Stimulated activated CD8-positive, alpha-beta memory T cell treated with anti-CD3 and anti-CD28 coated beads, Interleukin-4, amount 100 ng/mL, for 48 hours (primary cell): ENCODE measurements at regions not wholly inside any gene's neighbourhood (a gene's known extent, or its start where the extent isn't known, plus 50 kb on each side); places are given as distances from the start of the nearest gene placed in this dataset.

Source experiments
- DNase-seq: peaks from one replicate; pipeline ENCODE4 v3.0.0-alpha.2; 2020

DNA sequence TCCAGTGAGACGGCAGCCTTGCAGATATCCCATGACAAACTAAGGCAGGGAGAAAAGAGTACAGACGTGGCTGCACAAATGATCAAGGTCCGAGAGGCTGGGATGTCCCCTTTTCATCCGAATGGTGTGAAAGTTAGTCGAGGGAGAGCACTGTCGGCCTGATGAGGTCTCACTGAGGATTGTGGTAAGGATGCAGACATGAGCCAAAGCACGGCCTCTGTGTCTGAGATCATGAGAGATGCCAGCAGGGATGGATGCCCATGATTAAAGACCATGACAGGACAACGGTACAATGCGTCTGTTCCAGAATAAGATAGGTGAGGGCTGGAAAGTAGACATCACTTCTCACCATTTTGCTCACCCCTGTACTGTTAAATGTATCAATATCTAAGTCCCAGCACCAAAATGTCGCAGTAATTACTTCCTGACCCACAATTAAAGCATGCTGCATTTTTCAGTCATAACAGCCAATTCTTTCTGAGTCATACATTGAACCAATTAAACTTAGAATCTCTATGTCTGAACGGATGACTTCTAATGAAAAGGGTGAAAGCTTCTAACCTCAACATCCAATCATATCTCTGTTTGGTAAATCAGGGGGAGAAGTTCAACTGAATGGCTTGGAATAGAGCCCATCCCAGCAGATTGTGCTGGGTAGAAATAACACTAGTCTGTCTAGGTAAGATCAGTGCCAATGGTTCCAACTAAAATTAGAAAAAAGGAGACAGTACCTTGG lies 249.6 kb upstream of the SOX5 start:
- no peak for DNase-seq

DNA sequence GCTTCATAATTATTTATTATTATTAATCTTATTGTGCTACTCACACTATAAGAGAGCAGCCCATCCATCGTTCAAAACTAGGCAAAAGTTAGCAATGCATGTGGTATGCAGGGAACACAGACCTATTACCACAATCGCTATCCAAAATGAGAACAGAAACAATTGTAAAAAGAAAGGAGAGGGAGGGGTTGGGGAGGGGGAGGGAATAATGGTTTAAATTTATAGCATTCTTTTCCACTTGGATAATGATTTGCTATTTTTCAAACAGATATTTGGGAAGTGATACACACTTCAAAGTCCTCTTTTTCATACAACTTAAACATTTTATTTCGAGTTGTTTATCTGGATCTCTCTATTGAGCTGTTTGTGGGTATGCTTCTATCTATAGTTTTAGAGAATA lies 248.6 kb upstream of the SOX5 start:
- no peak for DNase-seq

DNA sequence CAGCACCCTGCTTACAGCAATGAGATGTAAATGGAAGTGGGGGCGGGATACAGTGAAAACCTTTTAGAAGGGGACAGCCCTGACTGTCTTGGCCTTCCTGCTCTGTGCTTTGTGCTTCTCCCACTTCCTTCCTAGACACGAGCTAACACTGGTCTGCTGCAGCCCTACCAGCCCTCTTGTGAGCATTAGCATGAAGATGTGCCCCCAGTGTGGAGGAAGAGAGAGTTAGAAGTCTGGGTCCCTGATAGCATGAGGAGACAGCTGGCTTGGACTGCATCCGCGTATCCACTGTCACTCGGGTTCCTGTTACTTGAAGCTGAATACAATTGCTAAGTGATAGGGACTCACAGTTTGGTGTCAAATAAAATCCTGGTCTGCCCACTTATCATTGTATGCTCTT lies 248.1 kb upstream of the SOX5 start:
- DNase-seq, result no peak

DNA sequence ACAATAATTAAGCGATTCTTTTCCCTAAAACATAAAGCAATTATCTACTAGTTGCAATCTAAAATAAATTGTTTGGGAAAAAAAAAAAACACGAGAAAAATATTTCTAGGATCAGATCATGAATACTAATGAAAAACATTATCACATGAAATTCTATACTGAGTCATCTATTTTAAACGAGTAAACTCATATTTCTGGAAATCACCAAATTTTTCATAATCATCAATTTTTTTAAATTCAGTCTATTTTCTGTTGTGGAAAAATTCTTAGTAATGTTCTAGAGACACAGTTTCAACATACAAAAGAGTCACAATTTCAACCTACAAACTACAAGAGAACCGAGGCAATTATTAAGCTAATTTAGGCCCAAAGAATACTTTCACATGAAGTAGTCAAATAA lies 245.6 kb upstream of the SOX5 start:
- no peak for DNase-seq

DNA sequence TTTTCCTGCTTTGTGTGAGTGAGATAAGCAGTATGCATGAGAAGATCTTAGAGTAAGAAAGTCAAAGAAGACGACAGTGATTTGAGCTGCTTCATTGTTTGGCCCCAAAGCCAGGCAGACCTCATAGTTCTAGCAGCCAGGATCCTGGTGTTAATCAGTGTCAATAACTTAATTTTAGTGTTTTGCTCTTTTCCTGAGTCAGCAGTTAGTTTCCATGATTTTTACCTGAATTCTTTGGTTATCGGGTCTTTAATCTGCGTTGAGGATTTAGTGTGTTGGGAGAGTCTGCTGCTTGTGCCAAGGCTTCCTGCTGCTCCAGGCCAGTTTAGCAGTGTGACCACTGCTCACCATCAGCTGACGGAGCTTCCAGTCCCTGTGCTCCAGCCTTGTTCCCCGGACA lies 241.6 kb upstream of the SOX5 start:
- no peak for DNase-seq

DNA sequence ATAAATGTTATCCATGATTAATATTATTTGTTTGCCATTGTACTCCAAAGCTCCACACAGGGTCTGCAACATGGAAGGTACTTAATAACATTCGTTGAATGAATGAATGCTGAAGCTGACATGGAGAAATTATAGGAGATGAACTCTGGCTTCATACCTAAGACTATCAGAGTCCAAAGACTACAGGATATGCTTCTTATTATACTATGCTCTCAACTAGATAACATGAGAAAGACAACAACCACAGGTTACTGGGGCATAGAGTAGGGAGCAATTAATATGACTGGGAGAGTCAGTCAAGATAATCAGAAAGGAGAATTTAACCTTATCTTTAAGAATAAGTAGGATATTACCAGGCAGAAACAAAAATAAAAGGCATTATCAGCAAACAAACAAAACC lies 236.3 kb upstream of the SOX5 start:
- no peak for DNase-seq

DNA sequence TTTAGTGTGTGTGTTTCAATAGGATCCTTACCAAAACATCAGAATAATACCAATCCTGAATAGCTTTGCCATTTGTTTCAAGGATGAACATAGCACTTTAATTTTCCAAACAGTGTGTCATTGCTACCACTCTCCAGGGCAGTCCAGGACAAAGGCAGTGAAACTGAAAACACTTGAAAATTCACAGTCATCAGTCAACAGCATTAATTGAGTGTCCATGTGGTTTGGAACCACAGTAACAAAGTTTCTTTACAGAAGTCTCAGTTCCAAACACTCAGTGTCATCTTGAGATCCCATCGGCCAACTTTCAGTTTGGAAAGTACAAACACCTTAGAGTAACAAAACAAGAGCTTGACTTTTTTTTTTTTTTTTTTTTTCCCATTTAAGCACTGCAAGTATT lies 228.4 kb upstream of the SOX5 start:
- no peak for DNase-seq

DNA sequence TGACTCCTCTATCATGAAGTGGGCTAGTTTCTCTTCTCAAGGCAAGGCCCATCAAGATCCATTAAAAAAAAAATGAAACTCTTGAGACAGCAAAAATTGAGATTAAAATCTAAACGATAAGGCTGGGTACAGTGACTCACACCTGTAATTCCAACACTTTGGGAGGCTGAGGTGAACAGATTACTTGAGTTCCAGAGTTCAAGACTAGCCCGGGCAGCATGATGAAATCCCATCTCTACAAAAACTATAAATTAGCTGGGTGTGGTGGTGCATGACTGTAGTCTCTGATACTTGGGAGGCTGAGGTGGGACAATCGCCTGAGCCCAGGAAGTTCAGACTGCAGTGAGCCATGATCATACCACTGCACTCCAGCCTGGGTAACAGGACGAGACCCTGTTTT lies 226.5 kb upstream of the SOX5 start:
- no peak for DNase-seq

DNA sequence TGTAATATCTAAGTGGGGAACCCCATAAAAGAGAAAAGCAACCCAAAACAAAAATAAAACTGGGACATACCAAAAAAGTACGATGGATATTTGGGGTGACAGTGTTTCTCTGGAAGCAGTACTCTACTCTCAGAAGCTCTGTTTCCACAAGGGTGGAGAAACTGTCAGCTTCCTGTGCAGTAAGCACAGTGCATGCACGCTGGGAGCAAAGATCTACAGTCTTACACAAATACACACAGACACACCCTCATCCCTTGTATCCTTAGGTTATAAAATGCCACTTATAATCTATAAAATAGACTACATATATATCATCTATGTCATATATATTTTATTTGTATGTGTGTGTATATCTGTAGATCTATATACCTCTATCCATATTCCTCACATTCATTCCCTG lies 225.8 kb upstream of the SOX5 start:
- DNase-seq, result no peak

DNA sequence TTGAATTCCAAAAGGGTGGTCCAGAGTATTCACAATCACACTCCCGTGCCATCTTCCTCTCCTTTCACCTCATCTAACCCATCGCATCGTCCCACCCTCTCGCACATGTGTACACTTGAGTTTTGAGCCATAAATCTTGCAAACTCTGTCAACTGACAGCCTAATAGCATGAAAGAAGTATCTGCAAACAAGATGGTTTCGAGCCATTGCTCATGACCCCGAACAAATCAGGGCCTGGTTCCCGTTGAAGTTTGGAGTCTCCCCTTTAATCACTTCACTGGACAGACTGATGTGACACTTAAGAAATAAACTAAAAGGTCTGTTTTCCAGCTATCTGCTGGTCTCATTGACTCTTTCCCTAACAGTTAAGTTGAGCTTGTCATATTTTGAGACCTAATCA lies 223.6 kb upstream of the SOX5 start:
- DNase-seq, result no peak

DNA sequence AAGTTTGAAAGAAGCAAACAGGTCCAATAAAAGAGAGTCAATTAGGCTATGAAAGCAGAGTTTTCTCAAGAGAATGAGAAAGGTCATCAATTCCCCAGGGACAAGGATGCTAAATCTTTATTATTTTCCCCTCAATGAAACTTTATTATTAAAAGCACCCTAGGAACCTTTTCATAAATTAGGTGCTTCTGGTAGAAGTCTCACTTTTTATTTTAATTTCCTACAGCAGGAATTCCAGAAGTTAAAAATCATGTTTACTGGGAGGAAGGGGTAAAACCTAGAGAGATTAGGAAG lies 223.2 kb upstream of the SOX5 start:
- no peak for DNase-seq

DNA sequence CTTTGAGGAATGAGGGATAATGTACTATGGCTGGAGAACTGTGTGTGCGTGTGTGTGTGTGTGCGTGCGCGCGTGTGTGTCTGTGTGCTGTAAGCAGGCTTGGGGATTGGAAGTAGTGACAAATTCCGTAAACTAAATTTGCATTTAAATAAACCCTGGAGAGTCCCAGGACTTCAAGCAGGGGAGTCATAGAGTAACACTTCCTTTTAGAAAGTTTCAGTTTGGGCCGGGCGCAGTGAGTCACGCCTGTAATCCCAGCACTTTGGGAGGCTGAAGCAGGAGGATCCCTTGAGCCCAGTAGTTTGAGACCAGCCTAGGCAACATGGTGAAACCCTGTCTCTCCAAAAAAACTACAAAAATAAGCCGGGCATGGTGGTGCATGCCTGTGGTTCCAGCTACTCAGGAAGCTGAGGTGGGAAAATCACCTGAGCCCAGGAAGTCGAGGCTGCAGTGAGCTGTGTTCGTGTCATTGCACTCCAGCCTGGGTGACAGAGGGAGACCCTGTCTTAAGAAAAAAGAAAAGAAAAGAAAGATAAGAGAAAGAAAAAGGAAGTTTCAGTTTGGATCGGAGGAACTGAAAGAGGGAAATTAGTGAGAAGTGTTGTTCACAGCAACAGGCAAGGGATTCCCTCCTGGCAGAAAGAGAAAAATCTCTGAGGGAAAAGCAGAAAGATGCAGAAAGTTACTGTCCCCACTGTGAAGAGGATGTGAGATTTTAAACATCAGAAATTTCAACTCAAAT lies 222.7 kb upstream of the SOX5 start:
- no peak for DNase-seq

DNA sequence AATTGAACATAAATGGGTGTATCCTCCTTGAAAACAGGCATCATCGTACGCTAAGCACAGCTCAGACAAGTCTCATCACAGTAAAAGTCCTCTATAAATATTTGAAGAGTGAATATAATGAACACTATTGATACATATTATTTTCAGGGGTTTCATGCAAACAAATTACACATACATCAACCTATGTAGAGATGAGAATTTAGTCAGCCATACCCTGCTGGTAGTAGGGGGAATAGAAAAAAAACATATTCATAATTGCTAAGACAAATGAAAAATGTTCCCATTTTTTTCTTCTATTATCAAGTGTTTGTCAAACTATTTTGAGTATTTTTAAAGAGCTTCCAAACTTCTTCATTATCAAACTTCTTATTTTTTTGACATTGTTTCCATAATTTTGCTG lies 205.6 kb upstream of the SOX5 start:
- no peak for DNase-seq

DNA sequence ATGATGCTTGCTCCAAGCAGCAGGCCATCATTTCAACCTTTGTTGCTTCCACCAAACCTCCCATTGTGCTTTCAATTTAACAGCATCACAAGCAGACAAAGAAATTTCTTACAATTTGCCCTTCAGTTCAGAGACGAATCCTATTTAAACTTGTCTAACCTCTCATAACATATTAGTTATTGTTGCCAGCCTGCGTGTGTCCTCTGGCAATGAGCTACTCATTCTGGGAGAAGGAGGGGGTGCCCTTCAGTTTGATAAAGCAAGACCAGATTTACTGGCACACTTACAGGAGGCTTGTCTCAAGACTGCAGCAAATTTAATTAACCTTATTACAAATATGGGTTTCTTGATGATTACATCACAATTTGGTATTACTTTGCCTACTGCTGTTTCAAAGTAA lies 203.6 kb upstream of the SOX5 start:
- DNase-seq, result no peak

DNA sequence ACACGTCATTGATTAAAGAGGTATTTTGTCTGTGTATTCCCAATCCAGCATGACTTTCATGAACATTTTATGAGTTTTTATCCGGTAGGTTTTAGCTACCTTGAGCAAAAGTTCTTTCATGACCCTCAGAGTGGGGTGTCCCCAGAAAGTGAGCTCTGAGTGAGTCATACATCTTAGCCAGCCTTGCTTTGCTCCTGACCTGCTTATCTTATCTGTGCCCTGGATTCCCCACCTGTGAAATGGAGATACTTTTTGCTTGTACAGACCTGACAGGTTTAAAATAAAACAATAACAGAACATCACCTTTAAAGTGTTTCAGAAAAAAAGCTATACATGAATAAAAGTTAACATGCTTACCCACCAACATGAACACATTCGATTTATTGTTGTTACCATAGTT lies 202.8 kb upstream of the SOX5 start:
- no peak for DNase-seq

DNA sequence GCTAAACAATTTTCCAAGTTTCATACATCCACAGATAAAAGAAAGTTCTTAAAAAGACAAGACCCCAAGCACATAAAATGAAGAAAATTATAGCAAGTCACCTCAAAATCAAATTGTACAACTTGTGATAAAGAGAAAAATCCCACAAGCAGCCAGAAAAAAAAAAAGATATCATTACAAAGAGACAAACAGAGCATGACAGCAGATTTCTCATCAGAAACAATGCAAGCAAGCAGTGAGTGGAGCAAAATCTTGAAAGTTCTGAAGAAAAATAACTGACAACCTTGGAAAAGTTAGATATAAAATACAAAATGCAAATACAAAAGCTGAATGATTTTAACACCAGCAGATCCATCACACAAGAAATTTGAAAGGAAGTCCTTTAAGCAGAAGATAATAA lies 194.5 kb upstream of the SOX5 start:
- DNase-seq, result no peak

DNA sequence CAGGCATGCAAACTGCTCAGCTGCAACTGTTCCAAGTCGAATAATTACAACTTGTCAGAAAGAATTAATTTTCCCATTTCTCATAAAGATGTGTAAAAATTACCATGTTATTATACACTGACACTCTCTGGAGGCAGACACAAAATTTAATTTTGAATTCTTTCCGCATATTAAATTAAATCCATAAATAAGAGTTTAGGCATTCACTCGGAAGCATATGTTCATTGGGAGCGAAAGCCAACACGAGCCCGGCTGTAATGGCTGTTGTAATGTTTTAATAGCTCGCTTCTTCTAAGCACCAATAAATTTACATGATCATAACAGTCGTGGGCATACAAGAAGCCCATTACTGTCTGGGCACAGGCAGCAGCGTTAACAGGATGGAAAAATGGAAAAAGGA lies 189.6 kb upstream of the SOX5 start:
- no peak for DNase-seq

DNA sequence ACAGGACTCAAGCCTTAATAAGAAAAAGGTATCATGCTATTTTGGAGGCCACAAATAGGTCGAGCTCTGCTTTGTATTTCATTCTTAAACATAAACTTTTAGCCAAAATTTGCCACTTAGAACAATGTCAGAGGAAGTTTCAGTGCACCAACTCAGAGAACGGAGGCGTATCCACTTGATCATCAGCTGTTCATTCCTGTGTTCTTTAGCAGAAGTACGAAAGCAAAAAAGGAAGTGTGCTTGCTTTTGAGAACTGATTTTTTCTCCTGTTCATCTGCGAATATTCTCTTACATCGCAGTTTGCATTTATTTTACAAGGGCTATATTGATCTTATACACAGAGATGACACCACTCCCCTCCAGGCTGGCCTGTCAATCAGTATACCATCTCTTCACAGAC lies 188.6 kb upstream of the SOX5 start:
- no peak for DNase-seq

DNA sequence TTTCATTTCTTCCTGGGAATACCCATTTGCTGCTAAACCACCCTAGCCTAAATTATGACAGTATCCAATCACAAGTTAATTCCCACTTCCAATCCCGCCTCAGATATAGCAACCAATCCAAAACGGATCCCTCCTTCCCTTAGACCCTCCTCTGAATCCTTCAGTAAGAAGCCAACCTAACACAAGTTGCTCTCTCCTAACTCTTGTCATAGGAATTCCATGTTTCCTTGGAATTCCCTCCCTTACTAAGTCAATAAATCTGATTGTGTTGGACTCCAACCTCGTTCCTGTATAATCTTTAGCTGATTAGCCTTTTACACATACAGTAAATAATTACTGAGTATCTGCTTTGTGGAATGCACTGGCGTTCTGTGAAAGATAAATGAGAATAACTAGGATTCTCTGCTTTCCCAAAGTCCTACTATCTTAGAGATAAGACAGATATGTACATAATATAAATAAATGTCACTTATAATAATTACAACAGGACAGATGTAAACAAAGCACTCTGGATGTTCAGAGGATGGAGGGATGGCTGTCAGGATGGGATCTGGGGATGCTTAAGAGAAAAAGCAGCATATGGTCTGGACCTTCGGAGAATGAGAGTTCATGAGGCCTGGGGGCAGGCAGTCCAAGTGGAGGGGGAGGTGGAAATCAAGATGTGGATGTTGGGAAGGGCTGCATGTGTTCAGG lies 185.8 kb upstream of the SOX5 start:
- DNase-seq, result no peak

DNA sequence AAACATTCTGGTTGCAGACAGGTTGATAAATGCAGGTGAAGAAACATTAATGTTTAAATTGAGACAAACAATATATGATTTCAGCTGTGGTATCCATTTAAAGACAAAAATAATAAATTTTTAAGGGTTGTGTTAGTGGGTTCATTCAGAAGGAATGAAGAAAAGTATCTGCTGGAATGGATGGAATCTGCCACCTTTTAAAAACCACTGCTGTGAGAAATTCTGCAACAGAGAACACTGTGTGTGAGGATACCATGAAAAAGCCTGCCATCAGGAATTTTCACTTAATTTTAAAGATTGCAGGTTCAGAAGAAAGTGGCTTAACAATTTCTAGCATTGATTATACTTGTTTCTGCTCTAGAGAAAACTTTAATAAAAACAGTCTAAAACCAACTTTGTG lies 184.6 kb upstream of the SOX5 start:
- DNase-seq, result no peak

DNA sequence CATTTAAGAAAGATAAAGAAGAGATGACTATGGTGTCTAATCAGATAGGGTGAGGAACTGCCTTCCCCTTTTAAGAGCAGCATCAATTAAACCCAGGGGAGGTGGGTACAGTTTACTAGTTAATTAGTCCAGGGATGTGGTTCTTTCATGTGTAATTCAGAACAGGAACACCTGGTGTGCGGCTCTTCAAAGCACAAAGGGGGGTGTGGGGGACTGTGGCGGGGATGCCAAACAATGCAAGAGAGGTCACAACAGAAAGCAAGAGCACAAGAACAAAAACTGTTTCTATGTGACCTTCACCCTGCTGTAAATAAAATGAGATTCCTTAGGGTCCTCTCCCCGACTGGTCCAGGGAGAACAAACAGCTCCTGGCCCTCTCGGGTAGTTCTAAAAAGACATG lies 183.9 kb upstream of the SOX5 start:
- DNase-seq, result no peak

DNA sequence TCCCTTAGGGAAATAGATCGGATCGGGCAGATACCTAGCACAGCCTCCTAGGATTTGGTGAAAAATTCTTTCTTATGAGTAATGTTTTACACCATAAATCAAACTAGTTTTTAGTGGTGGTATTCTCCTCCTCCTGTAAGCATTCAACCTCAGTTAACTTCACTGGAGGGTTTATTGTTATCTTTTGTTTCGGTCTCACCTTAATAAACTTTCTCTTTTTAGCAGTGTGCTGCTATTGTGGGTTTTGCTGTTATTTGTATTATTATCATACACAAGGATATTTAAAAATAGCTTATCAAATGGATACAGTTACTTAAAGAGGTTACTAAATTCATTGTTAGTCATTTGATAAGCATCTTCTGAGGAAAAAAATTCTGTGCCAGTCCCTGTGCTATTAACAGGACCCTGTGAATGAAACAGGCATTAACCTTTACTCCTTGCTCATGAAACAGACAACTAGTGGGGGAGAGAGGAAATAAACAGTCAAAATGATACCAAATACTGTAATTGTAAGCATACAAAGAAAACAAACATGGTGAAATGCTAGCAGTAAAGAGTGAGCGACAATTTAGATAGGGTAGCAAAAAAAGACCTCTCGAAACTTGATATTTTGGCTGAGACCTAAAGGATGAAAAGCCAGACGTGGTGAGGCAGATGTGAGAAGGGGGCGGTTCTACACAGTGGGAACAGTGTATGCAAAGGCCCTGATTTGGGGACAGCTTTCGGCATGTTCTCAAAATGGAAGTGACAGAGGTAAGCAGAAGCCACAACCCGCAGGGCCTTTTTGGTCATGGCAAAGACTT lies 178.7 kb upstream of the SOX5 start:
- no peak for DNase-seq

DNA sequence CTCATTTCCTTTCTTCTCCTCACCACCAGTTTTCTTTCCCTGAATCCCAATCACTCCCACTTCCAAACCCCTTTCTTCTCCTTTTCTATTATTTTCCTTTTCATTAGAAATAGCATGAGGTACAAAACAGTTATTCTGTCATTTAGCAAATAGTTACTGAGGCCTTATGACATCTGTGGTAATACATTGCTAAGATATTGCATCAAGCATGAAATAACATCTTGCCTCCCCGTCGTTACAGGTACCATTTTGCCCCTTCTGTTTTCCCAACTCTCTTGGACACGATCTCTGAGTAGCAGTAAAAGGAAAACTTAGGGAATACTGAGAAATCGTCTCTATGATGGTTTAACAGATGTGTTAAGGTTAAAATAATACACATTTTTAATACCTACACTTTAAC lies 175.8 kb upstream of the SOX5 start:
- DNase-seq, result no peak

DNA sequence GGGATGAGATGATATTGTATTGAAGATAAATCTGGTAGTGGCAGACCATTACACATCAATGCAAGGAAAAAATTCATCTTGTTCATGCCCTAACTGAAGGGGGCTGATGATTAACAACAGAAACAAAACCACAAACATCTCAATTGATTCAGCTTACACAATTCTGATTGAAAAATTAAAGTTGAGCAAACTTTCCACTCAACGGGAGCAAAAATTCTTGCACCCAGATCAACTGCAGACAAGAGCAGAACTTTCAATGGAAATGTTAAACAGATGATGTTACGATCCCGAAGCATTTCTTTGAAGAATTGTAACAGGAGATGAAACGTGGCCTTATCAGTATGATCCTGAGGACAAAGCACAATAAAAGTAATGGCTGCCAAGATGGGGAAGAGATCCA lies 172.4 kb upstream of the SOX5 start:
- no peak for DNase-seq
